CD4-positive, alpha-beta T cell treated with Interleukin-2 at 100 ng/mL for 4 hours (primary cell): ENCODE measurements at regions not wholly inside any gene's neighbourhood (a gene's known extent, or its start where the extent isn't known, plus 50 kb on each side); places are given as distances from the start of the nearest gene placed in this dataset.
"Not testable (repeated sequence)": the region's sequence is repeated elsewhere in the genome, so short reads cannot be mapped to it uniquely, and the experiment has no call there.

Source experiments
- DNase-seq: peaks from one replicate; pipeline ENCODE4 v3.0.0-alpha.2; 2020; ENCODE audit warnings: low spot score

DNA sequence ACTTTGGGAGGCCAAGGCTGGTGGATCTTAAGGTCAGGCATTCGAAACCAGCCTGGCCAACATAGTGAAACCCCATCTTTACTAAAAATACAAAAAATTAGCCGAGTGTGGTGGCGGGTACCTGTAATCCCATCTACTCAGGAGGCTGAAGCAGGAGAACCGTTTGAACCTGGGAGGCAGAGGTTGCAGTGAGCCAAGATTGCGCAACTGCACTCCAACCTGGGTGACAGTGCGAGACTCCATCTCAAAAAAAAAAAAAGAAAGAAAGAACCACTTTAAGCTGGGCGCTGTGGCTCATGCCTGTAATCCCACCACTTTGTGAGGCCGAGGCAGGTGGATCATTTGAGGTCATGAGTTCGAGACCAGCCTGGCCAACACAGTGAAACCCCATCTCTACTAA lies 119.8 kb upstream of the NETO1 start:
- not testable (repeated sequence) for DNase-seq

DNA sequence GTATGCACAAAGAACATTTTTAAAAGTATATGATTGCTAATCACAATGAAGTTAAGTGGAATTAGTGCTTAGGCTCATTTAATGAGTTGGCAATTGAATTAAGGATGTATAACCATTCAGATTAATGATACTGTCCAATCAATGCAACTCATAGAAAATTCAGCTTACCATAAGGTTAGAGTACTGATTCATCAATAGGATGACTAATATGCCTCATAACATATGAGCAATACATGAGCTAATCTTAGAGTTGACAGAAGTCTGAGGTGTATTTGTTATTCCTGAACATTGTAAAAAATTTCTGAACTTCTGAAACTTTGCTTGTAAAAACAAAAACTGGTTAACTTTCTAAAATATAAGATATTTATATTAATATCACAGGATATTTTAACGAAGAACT lies 118.3 kb upstream of the NETO1 start:
- DNase-seq: no peak

DNA sequence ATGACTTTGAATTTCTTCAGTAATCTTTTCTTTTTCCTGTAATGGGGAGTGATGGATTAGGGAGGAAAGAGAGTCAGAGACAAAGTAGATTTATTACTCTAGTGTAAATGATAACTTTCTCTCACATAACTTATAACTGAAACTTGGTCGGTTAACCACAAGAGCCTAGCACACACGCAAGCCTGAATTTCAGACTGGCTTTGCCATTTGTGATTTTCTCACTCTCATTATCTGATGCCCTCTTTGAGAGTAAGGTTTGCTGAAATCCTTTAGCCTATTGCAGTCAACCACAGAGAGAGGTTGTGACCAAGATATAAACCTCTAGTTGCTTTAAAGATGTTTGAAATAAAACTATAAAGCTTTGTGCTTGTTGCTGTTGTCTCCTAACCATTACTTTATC lies 117.9 kb upstream of the NETO1 start:
- no peak for DNase-seq

DNA sequence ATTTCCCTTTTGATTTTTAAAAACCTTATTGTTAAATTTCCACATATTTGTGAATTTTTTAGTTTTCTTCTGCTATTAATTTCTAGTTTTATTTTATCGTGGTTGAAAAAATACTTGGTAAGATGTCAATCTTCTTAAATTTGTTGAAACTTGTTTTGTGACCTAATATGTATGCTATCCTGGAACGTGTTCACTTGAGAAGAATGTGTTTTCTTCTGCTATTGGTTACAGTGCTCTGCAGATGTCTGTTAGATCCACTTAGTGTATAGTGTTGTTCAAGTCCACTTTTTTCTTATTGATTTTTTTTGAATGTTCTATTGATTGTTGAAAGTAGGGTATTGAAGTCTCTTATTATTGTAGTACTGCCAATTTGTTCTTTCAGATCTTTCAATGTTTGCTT lies 116.5 kb upstream of the NETO1 start:
- no peak for DNase-seq

DNA sequence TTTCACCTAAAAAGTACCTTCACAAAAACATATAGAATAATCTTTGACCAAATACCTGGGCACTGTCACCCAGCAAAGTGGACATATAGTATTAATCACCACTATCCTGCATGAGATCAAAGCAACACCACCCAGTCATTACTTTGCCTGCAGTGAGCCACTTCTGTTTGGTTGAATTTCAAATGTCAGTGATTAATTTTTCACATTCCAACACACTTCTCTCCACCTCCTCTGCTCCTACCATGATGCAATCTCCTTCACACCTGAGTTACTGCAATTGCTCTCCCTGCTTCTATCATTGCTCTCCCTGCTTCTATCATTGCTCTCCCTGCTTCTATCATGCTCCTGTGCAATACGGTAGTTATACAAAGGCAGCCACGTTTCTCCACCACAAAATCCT lies 106.1 kb upstream of the NETO1 start:
- no peak for DNase-seq

DNA sequence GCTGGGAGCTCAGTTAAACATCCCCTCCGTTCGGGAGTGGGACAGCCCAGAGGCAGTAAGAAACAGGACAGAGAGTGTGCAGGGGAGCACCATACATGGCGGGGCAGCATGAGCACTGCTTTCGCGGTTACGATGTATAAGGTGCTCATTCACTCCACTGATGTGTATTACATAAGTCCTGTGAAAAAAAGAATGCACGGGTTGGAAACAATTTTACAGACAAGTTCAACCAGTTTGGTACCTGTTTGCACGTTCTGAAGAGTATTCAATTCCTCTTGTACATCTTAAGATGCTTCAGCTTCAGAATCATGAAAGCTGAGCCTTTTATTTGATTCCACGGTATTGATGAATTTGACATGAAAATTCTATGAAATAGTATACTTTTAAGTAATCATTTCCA lies 97.8 kb upstream of the NETO1 start:
- DNase-seq: no peak

DNA sequence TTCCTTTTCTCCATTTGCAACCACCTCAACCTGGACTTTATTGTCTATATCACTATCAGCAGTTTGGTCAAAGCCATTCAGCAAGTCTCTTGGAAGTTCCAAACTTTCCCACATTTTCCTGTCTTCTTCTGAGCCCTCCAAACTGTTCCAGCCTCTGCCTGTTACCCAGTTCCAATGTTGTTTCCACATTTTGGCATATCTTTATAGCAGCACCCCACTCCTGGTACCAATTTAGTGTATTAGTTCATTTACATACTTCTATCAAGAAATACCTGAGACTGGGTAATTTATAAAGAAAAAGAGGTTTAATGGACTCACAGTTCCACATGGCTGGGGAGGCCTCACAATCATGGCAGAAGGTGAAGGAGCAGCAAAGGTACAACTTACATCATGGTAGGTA lies 90.4 kb upstream of the NETO1 start:
- DNase-seq: not testable (repeated sequence)

DNA sequence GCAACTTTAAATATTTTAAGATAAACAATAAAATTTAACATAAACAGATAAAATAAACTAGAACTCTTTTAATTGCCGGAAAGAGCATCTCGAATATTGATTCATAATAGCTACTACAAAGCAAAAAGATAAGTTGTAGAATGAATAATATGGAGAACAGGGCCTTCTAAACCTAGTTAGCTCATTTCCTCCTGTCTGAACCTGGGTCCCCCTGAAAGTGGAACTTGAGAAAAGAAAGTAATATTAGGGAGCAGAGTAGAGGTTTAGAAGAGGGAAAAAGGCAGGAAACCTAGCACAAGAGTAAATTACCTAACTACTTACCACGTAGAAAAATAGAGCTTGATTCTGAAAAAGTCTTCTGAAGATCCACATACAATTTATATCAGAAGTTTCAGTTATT lies 80.7 kb upstream of the NETO1 start:
- no peak for DNase-seq

DNA sequence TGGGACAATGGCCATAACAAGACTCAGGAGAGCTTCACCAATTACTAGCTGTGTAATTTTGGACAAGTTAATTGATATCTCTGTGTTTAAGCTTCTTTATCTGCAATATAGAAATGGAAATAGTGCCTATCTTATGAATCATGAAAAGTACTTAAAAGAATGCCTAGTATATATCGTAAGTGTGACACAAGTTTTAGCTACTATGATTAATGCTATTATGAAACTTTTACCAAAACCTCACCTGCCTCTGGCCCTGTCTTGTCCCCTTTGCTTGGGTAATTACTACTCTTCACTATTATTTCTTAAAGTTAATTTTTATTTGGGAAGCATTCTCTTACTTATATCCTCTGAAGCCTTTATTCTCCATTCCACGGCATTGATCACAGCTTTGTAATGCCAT lies 75.0 kb upstream of the NETO1 start:
- DNase-seq: no peak

DNA sequence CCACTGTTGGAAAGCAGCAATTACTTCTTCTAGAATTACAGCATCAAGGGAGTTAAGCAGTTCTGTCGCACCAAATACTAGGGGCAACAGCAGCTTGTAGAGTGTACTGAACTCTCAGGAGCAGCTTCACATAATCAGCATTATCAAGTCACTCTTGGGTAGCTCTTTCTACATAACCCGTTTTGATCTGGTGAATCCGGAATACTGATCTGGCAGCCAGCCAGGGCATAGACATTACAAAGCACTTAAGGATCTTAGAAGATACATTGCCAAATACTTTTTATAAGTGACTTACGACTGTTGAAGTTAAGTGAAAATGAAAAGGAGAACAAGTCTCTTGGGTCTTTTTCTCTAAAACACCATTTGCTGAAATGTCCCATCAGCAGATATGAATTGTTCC lies 73.2 kb upstream of the NETO1 start:
- DNase-seq: no peak

DNA sequence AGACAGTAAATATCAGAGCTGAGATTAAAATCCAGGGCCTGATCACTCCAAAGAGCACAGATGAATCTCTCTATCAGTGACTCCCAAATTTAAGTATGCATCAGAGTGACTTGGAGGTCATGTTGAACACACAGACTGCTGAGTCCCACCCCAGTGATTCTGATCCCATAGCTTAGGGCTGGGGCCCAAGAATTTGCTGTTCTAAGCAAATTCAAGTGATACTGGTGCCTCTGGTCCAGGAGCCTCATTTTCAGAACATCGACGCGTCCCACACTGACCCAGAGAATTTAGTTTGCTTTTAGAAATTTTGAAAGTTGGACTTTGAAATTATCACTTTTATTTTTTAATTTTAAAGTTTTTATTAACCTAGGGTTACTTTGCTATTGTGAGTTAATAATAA lies 72.7 kb upstream of the NETO1 start:
- no peak for DNase-seq

DNA sequence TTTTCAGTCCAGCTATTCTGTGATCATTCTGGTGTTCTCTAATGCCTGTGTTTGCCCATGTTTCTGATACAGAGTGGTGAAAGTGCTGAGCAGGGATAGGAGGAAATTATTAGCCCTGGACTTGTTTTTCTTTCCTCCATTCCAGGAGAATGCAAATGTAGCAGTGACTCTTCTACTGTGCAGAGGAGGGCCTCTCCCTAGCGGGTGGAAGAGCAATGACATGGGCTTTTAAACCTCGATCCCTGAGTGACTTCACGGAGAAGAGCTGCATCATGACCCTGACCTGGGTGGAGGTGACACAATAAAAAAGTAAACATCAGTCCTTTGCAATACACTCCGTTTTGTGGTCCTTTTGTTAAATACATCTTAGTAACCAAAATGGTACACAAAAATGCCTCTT lies 68.0 kb upstream of the NETO1 start:
- DNase-seq: no peak

DNA sequence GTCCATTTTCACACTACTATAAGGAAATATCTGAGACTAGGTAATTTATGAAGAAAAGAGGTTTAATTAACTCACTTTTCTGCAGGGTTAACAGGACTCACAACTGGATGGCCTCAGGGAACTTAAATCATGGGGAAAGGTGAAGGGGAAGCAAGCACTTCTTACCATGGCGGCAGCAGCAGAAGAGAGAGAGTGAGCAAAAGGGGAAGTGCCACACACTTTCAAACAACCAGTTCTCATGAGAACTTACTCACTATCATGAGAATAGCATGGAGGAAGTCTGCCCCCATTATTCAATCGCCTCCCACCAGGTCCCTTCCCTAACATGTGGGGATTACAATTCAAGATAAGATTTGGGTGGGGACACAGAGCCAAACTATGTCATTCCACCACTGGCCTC lies 55.1 kb upstream of the NETO1 start:
- no peak for DNase-seq
